Natural killer cell (primary cell): ENCODE measurements at regions not wholly inside any gene's neighbourhood (a gene's known extent, or its start where the extent isn't known, plus 50 kb on each side); places are given as distances from the start of the nearest gene placed in this dataset.

Experiments
- ATAC-seq, 3 donors: fragments of 150-1000 bp in 2 of 3; fragments of 200-7000 bp in 1 of 3; cut with Tn5 transposase; 1 replicate in 1 of 3; 2 replicates in 2 of 3; pipeline ENCODE4 v1.10.0; 2021; ENCODE audit warnings: mild to moderate bottlenecking in 2 of 3, moderate library complexity in 2 of 3
- DNase-seq, 2 donors: peaks; one replicate each; pipeline versions ENCODE4 v3.0.0 to v3.0.0-alpha.2; 2013 to 2021; ENCODE audit warnings: mixed read lengths in 1 of 2
- H3K27ac ChIP-seq: one replicate; pipeline ENCODE4 v1.5.1; 2013; ENCODE audit warnings: mild to moderate bottlenecking, low read length
- H3K27me3 ChIP-seq: one replicate; pipeline ENCODE4 v1.6.1; 2013; ENCODE audit warnings: low read length; ENCODE audit not compliant: control insufficient read depth, insufficient read depth
- H3K36me3 ChIP-seq: one replicate; pipeline ENCODE4 v1.6.1; 2013; ENCODE audit warnings: low read length; ENCODE audit not compliant: control insufficient read depth, insufficient read depth
- H3K4me1 ChIP-seq: one replicate; pipeline ENCODE4 v1.6.1; 2013; ENCODE audit warnings: low read length; ENCODE audit not compliant: control insufficient read depth, insufficient read depth
- H3K4me3 ChIP-seq: one replicate; pipeline ENCODE4 v1.5.1; 2013; ENCODE audit warnings: low read length
- H3K9me3 ChIP-seq: one replicate; pipeline ENCODE4 v1.6.1; 2013; ENCODE audit warnings: low read length; ENCODE audit not compliant: control insufficient read depth, insufficient read depth
- H3K27ac Mint-ChIP-seq, 2 donors: one replicate each; pipeline ENCODE4 v1.8.0; 2022; ENCODE audit warnings: mild to moderate bottlenecking in 2 of 2, mixed read lengths in 2 of 2, moderate library complexity in 1 of 2
- H3K27me3 Mint-ChIP-seq, 2 donors: one replicate each; pipeline ENCODE4 v1.8.0; 2022; ENCODE audit warnings: low read depth in 2 of 2, mixed read lengths in 2 of 2
- H3K36me3 Mint-ChIP-seq: one replicate; pipeline ENCODE4 v1.8.0; 2022; ENCODE audit warnings: mixed read lengths
- H3K4me1 Mint-ChIP-seq, 2 donors: one replicate each; pipeline ENCODE4 v1.8.0; 2022; ENCODE audit warnings: mixed read lengths in 2 of 2
- H3K4me3 Mint-ChIP-seq: one replicate; pipeline ENCODE4 v1.8.0; 2022; ENCODE audit warnings: mild to moderate bottlenecking, moderate library complexity, mixed read lengths
- H3K9me3 Mint-ChIP-seq, 2 donors: one replicate each; pipeline ENCODE4 v1.8.0; 2022; ENCODE audit warnings: mixed read lengths in 2 of 2
- CTCF ChIP-seq: fragments of 200-600 bp; IDR thresholded peaks from one replicate; pipeline ENCODE4 v1.8.0; 2022; ENCODE audit warnings: antibody characterized with exemption
- WGBS: methylation state at CpG from one replicate; pipeline ENCODE4 v1.1.7; 2013; ENCODE audit warnings: missing lambda C conversion rate; ENCODE audit not compliant: insufficient coverage; 5-methylcytosine and 5-hydroxymethylcytosine counted together
- intact Hi-C: fragments of 100-400 bp; cut with micrococcal nuclease; formaldehyde crosslinking; loops from one replicate; pipeline ENCODE4 v1.14.2; 2022

- Mint-ChIP-seq H3K9me3 (no peaks in the 10 kb centered on the region), H3K27me3 (no peaks in the 10 kb centered on the region), H3K4me1 (no peaks in the 10 kb centered on the region), H3K36me3 (no peaks in the 10 kb centered on the region), H3K4me3 (no peak overlapping the region), H3K27ac (no peak overlapping the region)
- DNase-seq (peak in 1 of 2 donors; percentile 7), ATAC-seq (no peak)
- H3K27ac ChIP-seq = no peak overlapping the region
- H3K36me3 ChIP-seq = no peaks in the 10 kb centered on the region
- intact Hi-C loops = no loop called here
- no peaks in the 10 kb centered on the region for H3K9me3 ChIP-seq
- H3K4me3 ChIP-seq = no peak overlapping the region
- TF ChIP-seq CTCF = no peak
- 75% methylated on average over 7 of the region's 7 CpGs for WGBS
- H3K4me1 ChIP-seq = no peaks in the 10 kb centered on the region
- no peaks in the 10 kb centered on the region for H3K27me3 ChIP-seq
Measured at GRCh38 chr1:30472526-30472925, 250.9 kb downstream of the MATN1 start.

GRCh38 chr1:30472009-30472408, 251.4 kb downstream of the MATN1 start:
- intact Hi-C loops = no loop called here
- no peaks in the 10 kb centered on the region for H3K9me3 Mint-ChIP-seq
- H3K4me1 ChIP-seq = no peaks in the 10 kb centered on the region

DNA sequence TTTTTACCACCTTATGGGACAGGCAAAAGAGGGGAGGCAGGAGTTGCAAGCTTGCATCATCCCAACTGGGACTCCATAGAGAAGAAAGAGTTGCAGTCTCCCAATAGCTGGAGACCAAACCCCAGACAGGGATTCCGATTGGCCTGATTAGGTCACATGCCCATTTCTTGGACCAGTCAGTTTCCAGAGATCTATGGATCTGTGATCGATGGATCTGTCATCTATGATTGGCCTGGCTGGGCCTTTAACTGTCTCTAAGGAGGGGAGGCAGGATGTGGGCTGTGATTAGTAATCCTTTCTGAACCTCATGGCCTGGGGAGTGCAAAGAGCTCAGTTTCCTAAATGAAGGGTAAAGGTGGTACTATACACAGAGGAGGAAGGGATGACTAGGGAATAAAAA, 252.1 kb downstream of the MATN1 start:
- H3K4me3 Mint-ChIP-seq = no peak overlapping the region
- ATAC-seq = no peak
- H3K27ac Mint-ChIP-seq = no peak overlapping the region
- intact Hi-C loops = no loop called here
- no peaks in the 10 kb centered on the region for H3K27me3 Mint-ChIP-seq
- Histone ChIP-seq H3K27me3 (no peaks in the 10 kb centered on the region), H3K9me3 (no peaks in the 10 kb centered on the region), H3K36me3 (no peaks in the 10 kb centered on the region), H3K27ac (no peak overlapping the region), H3K4me3 (no peak overlapping the region), H3K4me1 (no peaks in the 10 kb centered on the region)
- no peak for TF ChIP-seq CTCF
- H3K9me3 Mint-ChIP-seq = no peaks in the 10 kb centered on the region
- DNase-seq = no peak
- WGBS = 83% methylated on average over 2 of the region's 2 CpGs
- H3K36me3 Mint-ChIP-seq = no peaks in the 10 kb centered on the region
- H3K4me1 Mint-ChIP-seq = no peaks in the 10 kb centered on the region

More at GRCh38 chr1:30472009-30472408, 251.4 kb downstream of the MATN1 start:
- no peaks in the 10 kb centered on the region for H3K36me3 ChIP-seq
- no peak overlapping the region for H3K4me3 ChIP-seq
- no peak overlapping the region for H3K27ac ChIP-seq
- TF ChIP-seq CTCF = no peak
- H3K36me3 Mint-ChIP-seq = no peaks in the 10 kb centered on the region
- no peak overlapping the region for H3K4me3 Mint-ChIP-seq
- 76% methylated on average over 4 of the region's 4 CpGs for WGBS
- DNase-seq (peak in 1 of 2 donors; percentile 14), ATAC-seq (no peak)
- H3K27ac Mint-ChIP-seq = no peak overlapping the region
- H3K4me1 Mint-ChIP-seq = no peaks in the 10 kb centered on the region
- H3K27me3 Mint-ChIP-seq = no peaks in the 10 kb centered on the region
- H3K27me3 ChIP-seq = no peaks in the 10 kb centered on the region
- H3K9me3 ChIP-seq = no peaks in the 10 kb centered on the region

- H3K4me3 ChIP-seq = no peak overlapping the region
- H3K36me3 Mint-ChIP-seq = no peaks in the 10 kb centered on the region
- ATAC-seq (no peak), DNase-seq (no peak)
- H3K27ac ChIP-seq = no peak overlapping the region
- intact Hi-C loops = no loop called here
- 78% methylated on average over 5 of the region's 5 CpGs for WGBS
- no peaks in the 10 kb centered on the region for H3K9me3 Mint-ChIP-seq
- H3K27ac Mint-ChIP-seq = no peak overlapping the region
- H3K4me1 Mint-ChIP-seq = no peaks in the 10 kb centered on the region
- no peaks in the 10 kb centered on the region for H3K4me1 ChIP-seq
- H3K4me3 Mint-ChIP-seq = no peak overlapping the region
- H3K9me3 ChIP-seq = no peaks in the 10 kb centered on the region
- no peaks in the 10 kb centered on the region for H3K36me3 ChIP-seq
- no peaks in the 10 kb centered on the region for H3K27me3 ChIP-seq
- TF ChIP-seq CTCF = no peak
- H3K27me3 Mint-ChIP-seq = no peaks in the 10 kb centered on the region
Measured at GRCh38 chr1:30469426-30469825, 254.0 kb downstream of the MATN1 start.
